ENCODE measurements at regions not wholly inside any gene's neighbourhood (a gene's known extent, or its start where the extent isn't known, plus 50 kb on each side); places are given as distances from the start of the nearest gene placed in this dataset.

DNA sequence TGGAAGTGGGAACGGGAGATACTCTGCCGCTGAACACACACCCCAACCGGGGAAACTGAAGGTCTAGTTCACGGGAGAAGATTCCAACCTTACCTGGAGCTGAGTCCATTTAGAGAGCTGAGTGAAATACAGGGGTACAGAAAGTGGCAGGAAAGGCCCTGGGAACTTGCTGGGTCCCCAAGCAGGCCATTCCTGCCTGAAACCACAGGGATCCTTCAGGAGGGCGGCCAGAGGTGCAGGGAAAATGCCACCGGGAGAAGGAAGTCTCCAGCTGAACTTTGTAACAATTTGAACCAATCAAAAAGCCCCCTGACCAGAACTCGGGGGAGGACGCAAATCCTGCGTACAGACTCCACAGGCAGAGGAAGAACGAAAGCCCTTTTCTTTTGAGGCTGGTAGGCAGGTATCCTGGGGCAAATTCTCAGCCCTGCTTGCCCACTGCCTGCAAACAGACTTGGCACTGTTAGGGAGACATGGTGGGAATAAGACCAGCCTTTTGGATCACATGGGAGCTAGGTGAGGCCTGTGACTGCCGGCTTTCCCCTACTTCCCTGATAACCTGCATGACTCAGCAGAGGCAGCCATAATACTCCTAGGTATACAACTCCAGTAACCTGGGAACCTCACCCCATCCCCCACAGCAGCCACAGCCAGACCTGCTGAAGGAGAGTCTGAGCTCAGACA lies 170.9 kb downstream of the SEC23A start:
- TF ChIP-seq, protein P1, sequence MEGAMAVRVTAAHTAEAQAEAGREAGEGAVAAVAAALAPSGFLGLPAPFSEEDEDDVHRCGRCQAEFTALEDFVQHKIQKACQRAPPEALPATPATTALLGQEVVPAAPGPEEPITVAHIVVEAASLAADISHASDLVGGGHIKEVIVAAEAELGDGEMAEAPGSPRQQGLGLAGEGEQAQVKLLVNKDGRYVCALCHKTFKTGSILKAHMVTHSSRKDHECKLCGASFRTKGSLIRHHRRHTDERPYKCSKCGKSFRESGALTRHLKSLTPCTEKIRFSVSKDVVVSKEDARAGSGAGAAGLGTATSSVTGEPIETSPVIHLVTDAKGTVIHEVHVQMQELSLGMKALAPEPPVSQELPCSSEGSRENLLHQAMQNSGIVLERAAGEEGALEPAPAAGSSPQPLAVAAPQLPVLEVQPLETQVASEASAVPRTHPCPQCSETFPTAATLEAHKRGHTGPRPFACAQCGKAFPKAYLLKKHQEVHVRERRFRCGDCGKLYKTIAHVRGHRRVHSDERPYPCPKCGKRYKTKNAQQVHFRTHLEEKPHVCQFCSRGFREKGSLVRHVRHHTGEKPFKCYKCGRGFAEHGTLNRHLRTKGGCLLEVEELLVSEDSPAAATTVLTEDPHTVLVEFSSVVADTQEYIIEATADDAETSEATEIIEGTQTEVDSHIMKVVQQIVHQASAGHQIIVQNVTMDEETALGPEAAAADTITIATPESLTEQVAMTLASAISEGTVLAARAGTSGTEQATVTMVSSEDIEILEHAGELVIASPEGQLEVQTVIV (CRISPR knock-in tag; IDR thresholded peaks at IDR 0.05; ENCODE audit: borderline replicate concordance), result no peak
- no peak for TF ChIP-seq CEBPG (CRISPR knock-in tag; IDR thresholded peaks at IDR 0.05)
- no peak for TF ChIP-seq CEBPG (tag; conservative IDR thresholded peaks at IDR 0.05 in 1 of 2, IDR thresholded peaks at IDR 0.05 in 1 of 2)
- no peak for TF ChIP-seq HMGN3 (IDR thresholded peaks at IDR 0.05; ENCODE audit: borderline replicate concordance, extremely low read depth, insufficient read length, low read depth, low read length)
- no peak for TF ChIP-seq ARID2 (IDR thresholded peaks at IDR 0.05)
- TF ChIP-seq SRSF7 (optimal IDR thresholded peaks at IDR 0.05; ENCODE audit: low read depth, low read length), result no peak
- TF ChIP-seq, protein P2, sequence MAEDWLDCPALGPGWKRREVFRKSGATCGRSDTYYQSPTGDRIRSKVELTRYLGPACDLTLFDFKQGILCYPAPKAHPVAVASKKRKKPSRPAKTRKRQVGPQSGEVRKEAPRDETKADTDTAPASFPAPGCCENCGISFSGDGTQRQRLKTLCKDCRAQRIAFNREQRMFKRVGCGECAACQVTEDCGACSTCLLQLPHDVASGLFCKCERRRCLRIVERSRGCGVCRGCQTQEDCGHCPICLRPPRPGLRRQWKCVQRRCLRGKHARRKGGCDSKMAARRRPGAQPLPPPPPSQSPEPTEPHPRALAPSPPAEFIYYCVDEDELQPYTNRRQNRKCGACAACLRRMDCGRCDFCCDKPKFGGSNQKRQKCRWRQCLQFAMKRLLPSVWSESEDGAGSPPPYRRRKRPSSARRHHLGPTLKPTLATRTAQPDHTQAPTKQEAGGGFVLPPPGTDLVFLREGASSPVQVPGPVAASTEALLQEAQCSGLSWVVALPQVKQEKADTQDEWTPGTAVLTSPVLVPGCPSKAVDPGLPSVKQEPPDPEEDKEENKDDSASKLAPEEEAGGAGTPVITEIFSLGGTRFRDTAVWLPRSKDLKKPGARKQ (CRISPR knock-in tag; IDR thresholded peaks at IDR 0.05), result no peak
- TF ChIP-seq SAFB (IDR thresholded peaks at IDR 0.05; ENCODE audit: borderline replicate concordance, low read depth, low read length), result no peak
- no peak for TF ChIP-seq U2AF1 (optimal IDR thresholded peaks at IDR 0.05; ENCODE audit: low read depth, low read length)
- no peak for TF ChIP-seq ZC3H4 (CRISPR knock-in tag; IDR thresholded peaks at IDR 0.05; ENCODE audit: borderline replicate concordance)
- TF ChIP-seq EHMT2 (IDR thresholded peaks at IDR 0.05), result no peak
- no peak for TF ChIP-seq TBL1XR1 (IDR thresholded peaks at IDR 0.05; ENCODE audit: low read length in 2 of 2)
- TF ChIP-seq XRCC4 (IDR thresholded peaks at IDR 0.05; ENCODE audit: extremely low read depth, insufficient read depth, insufficient read length), result no peak
- Histone ChIP-seq H3K9ac (ENCODE audit: insufficient read depth in 1 of 2, low read depth in 2 of 2, low read length in 2 of 2) (no peak overlapping the region), H3K27ac (ENCODE audit: extremely low read depth, low read depth, low read length) (no peak overlapping the region), H3K4me3 (no peak overlapping the region), H3K79me2 (ENCODE audit: control insufficient read depth, insufficient read depth, low read length) (no peaks in the 10 kb centered on the region), H3K4me1 (replicated peaks in 1 of 2; ENCODE audit: control insufficient read depth in 2 of 2, insufficient read depth in 2 of 2, low read length in 2 of 2) (no peaks in the 10 kb centered on the region), H3K36me3 (ENCODE audit: control insufficient read depth, insufficient read depth, low read length) (no peaks in the 10 kb centered on the region), H2AFZ (ENCODE audit: low read depth, low read length) (peak overlapping the region; percentile 48), H3K9me3 (replicated peaks; ENCODE audit: control insufficient read depth, insufficient read depth, low read depth, low read length) (no peaks in the 10 kb centered on the region), H3K4me2 (ENCODE audit: insufficient read depth, low read length) (no peak overlapping the region), H3K9me1 (ENCODE audit: control insufficient read depth, insufficient read depth, low read length) (no peaks in the 10 kb centered on the region), H4K20me1 (replicated peaks; ENCODE audit: control insufficient read depth, insufficient read depth, low read length) (no peaks in the 10 kb centered on the region), H3K27me3 (ENCODE audit: control insufficient read depth in 2 of 2, insufficient read depth in 2 of 2, low read length in 2 of 2) (no peaks in the 10 kb centered on the region)
- no TSS peak for BruUV-seq (replicated peaks)
- POLR2A ChIA-PET, result interaction anchor here (1.2 kb wide), 1 partner anchor 11 kb away, joined by 5 read pairs; no protein-coding TSS in a partner anchor
- no peak; the same call in 1 of the 3 replicates for ATAC-seq
- intact Hi-C loops (cut with micrococcal nuclease), result no loop called here
- whole genome bisulfite sequencing (ENCODE audit: insufficient coverage, low coverage, missing lambda C conversion rate), result 8% methylated on average over 8 of the region's 11 CpGs
- DNase-seq (ENCODE audit: extremely low read depth in 1 of 4, low spot score in 3 of 4), result no peak
- FAIRE-seq, result no peak
- in situ Hi-C loops (cut with MboI), result no loop called here
- CTCF ChIA-PET (ENCODE audit: low intra/inter-chr PET ratio), result no interaction called here
